ENCODE measurements at regions not wholly inside any gene's neighbourhood (a gene's known extent, or its start where the extent isn't known, plus 50 kb on each side); places are given as distances from the start of the nearest gene placed in this dataset.

GRCh38 chr15:92770641-92771040 is 115.1 kb upstream of the FAM174B start:
- TF ChIP-seq CTCF (conservative IDR thresholded peaks at IDR 0.05; ENCODE audit: low read depth in 2 of 2) (no peak), POLR2AphosphoS5 (IDR thresholded peaks at IDR 0.05; ENCODE audit: low read depth) (no peak), EZH2 (IDR thresholded peaks at IDR 0.05; ENCODE audit: low read depth, unreplicated experiment) (no peak), EZH2phosphoT487 (IDR thresholded peaks at IDR 0.05; ENCODE audit: unreplicated experiment) (no peak)

All from GM23338 (cell line).